ENCODE measurements at regions not wholly inside any gene's neighbourhood (a gene's known extent, or its start where the extent isn't known, plus 50 kb on each side); places are given as distances from the start of the nearest gene placed in this dataset.
"Not testable (repeated sequence)": the region's sequence is repeated elsewhere in the genome, so short reads cannot be mapped to it uniquely, and the experiment has no call there.

DNA sequence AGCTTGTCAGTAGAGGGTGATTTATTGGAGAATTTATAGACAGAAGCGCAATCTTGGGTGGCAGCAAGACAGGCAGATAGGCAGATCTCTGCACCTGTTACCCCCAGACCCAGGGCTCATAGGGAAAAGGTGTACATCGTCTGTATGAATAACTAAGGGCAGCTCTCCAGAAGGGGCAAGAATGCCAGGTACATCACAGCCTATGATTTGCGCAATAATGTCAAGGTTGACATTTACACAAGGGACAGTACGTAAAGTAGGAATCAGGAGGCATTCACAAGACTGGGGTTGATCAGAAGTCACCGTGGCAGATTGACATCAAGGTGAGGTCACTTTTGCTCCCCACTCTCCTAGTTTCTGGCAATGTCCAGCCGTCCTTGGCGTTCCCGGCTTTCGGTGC lies 524.1 kb downstream of the TRIML1 start:
- no peak for DNase-seq (ENCODE audit: low read depth)

DNA sequence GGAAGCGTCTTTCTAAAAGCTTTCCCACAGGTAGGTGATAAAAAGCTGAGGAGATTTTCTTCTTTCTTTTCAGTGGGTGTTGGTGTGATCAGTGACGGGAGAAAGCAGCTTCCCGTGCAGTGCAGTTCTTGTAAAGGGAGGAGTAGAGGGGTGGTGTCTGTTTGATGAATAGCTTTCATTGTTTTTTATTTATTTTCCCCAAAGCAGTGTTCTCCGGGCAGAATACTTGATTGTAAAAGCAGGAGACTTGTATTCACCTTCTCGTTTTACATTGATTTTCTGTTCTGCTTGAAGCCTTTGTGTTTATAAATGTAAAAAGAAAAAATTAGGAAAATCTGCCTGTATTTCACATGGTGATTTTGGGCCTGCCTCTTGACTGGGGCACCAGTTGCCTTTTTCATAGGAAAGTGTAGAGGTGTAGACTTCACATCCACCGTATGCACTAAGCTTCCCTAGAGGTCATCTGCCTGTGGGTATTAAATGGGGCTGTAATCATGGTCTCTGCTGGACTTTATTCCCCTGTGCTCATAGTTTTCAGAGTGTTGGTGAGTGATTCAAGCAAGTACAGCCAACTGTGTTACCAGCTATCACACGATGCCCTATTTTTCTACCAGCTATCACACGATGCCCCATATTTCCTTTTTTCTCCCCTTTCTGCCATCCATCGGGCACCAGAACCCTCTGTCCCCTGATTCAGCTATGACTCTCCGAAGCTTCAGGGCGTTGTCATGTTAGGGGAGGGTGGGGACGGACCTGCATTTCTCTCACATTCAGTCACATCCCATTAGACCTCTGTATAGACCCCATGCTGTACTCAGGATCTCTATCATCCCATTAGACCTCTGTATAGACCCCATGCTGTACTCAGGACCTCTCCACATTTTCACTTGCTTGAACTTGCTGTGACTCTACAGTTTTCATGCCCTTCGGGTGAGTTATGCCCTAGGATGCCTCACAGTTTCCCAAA lies 526.5 kb downstream of the TRIML1 start:
- DNase-seq (ENCODE audit: low read depth), result no peak

DNA sequence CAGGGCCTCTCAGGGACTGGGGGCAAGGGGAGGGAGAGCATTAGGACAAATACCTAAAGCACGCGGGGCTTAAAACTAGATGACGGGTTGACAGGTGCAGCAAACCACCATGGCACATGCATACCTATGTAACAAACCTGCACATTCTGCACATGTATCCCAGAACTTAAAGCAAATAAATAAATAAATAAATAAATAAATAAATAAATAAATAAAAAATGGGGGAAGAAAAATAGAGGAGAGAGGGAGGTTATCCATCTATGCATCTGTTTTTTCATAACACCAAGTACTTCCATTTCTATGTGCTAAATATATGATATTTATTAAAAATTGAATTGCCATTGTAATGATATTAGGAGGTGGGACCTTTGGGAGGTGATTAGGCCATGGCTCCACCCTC lies 539.5 kb downstream of the TRIML1 start:
- DNase-seq (ENCODE audit: low read depth), result not testable (repeated sequence)

DNA sequence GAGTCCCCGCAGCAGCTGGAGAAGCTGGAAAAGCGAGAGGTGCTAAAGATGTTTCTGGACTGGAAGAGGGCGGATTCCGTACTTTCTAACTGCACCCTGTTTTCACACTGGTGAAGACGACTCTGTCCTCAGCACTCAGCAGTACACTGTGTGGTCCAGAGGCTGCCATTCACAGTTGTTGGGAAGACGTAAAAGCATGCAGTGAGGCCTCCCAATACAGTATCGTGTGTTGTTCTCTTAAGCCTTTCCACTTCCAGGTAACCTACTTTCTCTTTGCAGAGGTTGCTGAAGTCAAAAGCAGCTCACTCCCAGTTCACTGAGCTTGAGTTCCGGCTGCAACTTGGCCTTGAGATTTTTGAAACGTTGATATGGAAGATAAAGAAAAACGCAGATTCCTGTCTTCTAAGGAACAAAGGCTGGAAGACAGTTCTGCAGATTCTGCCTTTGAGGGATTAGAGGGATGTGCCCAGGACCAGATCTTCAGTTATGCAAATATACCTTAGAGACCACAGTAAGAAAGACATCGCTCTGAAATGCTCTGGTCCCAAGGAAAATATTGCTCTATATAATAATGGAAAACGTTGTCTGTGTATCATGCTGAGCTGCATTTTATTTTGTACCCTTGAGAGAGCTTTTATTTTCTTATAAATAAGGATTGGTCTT lies 540.9 kb downstream of the TRIML1 start:
- no peak for DNase-seq (ENCODE audit: low read depth)

DNA sequence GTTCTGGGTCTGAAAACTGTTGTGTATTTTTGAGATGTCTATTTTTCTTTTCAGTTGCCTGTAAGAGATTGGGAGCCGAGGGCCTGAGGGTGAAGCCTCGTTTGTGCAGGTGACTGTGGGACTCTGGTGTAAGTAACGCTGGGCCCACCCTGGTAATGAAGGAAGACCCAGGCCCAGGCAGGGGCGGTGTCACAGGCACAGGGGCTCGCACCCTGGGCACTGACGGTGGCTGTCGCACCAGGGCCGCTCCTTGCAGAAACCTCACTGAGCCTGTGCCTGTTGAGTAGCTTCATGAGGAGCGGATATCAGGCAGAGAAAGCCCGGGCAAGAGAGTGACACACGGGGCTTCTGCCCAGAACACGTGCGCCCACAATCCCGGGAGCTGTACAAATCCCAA lies 541.4 kb downstream of the TRIML1 start:
- DNase-seq (ENCODE audit: low read depth), result no peak

DNA sequence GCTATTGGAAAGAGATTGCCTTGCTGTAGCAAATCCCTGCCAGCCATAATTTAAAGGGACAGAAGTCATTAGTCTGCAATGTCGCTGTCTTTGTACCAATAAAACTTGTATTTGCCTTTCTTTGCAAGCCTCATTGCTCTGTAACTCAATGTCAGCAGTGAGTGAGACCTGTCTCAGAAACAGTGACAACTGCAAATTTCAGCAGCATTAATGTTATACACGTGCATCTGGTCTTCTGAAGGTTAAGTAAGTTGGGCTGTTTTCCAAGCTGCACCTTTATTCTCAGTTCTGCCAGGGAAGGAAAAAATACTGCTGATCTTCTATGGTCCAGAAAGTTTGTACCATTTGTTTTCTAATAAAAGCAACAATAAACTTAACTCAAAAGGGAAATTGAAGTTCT lies 543.1 kb downstream of the TRIML1 start:
- no peak for DNase-seq (ENCODE audit: low read depth)

DNA sequence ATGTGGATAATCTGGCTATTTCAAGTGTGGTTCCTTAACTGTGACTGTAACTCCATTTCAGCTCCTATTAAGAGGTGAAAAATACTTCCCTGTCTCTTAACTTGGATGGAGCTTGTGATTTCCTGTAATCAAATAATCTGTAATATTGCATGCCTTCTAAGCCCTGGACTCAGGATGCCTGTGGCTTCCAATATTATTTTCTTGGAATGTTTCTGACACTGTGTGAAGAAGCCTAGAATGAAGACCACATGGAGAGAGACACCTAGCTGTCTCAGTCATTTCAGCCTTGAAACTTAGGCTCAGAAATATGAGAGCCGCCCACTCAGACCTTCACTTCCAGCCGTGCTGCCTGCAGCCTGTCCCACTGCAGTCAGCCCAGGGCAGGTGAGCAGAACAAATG lies 544.3 kb downstream of the TRIML1 start:
- DNase-seq (ENCODE audit: low read depth), result no peak

DNA sequence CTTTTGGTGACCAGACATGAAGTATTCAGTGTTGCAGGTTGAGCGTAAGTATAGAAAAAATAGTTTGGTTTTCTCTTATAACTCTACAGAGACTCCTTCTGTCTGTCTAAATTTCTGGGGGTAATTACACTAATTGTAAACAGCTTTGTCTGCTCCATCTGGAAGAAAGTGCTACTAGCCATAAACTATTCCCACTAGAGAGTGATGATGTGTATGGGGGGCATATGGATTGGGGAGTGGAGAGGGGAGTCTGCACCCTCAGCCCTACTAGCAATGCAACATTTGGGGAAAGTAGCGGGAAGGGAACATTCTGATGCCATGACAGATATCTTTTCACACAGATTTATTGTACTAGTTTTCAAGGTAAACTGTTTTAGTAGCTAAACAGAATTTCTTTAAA lies 549.7 kb downstream of the TRIML1 start:
- DNase-seq (ENCODE audit: low read depth), result no peak

DNA sequence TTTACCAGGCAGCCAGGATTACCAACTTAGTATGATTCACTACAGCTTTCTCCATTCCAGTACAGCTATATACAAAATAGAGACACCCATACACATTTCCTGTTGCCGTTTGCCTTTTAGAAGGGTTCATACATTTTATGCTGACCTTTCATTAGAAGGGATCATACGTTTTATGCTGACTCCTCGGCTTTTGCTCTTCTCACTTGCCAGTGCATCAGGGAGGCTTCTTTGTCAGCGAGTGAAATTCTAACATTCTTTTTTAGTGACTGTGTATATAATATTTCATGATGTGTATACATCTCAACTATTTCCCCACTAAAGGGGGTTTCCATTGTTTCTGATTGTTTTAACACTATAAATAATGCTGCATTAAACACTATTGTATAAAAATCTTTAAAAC lies 552.6 kb downstream of the TRIML1 start:
- no peak for DNase-seq (ENCODE audit: low read depth)

DNA sequence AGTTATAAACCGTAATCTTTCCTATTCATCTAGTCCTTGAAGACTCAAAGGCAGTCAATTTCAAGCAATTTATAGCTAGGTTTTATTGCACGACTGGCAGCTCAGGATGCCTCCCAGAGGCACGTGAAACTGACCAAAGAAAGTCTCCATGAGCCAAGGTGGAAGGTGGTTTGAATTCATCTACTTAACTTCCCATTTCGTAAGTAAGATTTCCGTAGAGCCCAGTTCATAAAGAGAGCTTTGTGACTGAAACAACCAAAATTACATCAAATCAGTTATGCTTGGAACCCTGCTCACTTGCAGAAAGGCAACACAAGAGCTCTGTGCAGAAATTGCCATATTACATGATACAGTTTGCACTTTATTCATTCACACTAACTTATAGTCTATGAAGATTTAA lies 556.0 kb downstream of the TRIML1 start:
- DNase-seq (ENCODE audit: low read depth), result no peak

DNA sequence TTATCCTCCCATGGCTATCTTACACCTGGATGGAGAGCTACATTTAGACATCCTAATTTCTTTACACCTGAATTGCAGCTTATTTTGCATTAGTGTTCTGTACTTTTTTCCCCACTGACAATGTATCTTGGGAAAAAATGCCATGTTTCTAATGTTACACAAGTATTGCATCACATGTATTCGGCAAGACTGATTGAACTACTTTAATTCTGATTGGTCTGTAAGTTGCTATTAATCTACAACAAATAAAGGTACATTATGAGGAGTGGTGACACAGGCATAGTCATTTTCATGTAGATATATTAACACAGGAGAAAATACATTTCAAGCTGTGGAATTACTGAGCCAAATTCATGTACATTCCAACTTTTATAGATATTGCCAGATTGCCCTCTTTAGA lies 558.0 kb downstream of the TRIML1 start:
- no peak for DNase-seq (ENCODE audit: low read depth)

DNA sequence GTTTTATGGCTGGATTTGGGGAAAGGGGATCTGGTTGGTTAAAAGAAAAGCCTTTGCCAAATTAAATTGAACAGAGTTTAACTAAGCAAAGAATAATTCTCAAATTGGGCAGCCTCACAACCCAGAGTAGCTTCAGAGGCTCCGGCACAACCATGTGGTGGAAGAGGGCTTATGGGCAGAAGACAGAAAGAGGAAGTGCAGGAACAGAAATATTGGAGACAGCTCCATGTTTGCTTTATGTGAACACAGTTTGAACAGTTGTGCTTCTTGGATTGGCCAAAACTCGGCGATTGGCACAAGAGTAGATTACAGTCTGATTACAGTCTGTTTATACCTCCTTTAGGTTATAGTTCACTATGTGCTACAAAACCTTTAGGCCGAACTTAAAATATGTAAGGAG lies 562.7 kb downstream of the TRIML1 start:
- no peak for DNase-seq (ENCODE audit: low read depth)

DNA sequence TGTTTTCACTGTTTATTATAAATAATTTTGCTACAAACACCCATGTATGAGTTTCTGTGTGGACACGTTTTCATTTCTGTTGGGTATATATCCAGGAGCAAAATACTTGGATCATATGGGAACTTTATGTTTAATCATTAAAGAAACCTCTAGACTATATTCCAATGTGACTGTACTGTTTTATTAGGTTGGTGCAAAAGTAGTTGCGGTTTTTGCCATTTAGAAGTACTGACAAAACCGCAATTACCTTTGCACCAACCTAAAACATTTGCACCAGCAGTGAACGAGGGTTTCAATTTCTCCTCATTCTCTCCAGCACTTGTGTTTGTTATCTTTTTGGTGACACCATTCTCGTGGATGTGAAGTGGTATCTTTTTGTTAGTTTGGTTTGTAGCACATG lies 565.0 kb downstream of the TRIML1 start:
- no peak for DNase-seq (ENCODE audit: low read depth)

DNA sequence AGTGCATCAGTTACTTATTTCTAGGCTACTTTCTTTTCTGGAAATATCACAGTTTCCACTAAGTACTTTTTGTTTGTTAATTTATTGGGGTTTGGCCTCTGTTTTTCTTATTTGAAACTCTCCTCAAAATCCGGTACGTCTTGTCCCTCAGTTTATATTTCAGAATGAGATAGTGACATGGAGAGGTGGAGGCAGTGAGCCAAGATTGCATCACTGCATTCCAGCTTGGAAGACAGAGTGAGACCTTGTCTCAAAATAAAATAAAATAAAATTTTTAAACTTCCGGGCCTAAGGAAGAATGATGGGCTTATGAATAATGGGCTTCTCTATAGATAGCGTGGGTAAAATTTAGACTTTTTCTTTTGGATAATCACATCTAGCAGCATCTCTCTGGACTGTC lies 567.8 kb downstream of the TRIML1 start:
- no peak for DNase-seq (ENCODE audit: low read depth)

DNA sequence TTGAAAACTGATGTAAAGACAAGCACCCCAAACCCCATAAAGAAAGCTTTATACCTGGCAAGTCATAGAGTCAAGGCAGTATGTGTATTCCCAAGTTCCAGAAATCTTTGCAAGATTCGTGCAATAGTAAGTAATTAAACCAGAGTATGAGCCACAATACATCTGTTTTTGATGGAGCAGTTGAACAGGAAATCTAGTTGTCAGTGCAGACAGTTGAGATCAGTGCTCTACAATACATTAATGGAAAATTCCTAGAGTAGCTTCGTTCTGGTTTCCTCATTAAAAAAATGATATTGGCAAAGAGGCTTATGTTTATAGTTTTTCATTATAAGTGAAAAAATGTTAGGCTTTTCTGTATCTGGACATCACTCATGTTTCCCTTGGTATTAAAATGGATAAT lies 575.3 kb downstream of the TRIML1 start:
- DNase-seq (ENCODE audit: low read depth), result peak; percentile 35

DNA sequence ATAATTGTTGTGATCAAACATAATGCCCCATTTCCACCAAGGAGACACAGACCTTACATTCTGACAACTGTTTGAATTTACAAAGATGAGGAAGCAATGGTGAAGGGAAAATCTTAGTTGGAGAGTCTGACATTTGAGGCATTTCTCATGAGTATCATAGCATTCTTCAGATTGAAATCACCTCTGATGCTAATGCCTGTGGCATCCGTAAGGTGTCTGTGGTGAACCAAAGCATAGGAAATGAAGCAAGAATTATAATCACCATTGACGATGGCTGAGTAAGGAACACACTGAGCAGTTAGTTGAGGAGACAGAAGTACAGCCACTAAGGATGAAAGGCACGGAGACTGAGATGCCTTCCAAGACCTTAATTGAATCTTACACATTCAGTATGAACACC lies 575.7 kb downstream of the TRIML1 start:
- peak; percentile 46 for DNase-seq (ENCODE audit: low read depth)

DNA sequence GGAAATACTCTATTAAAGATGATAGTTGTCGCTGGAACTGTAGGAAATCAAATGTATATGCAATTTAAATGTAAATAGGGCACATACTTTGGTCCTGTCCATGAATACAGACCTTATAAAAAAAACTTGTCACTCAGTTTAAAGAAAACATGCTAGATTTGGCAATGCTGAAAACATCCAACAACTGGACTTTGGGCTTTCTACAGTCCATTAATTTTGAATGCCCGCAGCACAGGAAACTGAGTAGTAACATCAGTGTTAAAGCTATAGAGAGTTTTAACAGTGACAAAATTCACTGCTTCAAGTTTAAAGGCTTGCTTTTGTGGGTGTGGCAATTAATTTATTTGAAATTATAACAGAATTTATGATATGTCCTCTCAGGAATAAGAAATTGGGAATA lies 578.4 kb downstream of the TRIML1 start:
- no peak for DNase-seq (ENCODE audit: low read depth)

DNA sequence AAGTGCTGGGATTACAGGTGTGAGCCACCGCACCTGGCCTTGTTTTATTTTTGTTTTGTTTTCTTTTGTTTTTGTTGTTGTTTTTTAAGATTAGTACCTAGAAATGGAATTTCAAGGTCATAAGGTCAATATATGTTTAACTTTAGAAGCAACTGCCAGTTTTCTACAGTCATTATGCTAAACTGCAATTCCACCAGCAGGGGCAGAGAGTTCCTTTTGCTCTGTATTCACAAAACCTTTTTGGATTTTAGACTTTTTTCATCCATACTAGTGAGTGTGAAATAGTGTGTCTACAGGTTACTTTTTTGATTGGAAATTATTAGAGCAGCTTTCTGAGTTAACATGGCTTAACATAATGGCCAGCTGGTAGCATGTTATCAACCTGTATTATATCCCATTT lies 580.6 kb downstream of the TRIML1 start:
- DNase-seq (ENCODE audit: low read depth), result no peak

DNA sequence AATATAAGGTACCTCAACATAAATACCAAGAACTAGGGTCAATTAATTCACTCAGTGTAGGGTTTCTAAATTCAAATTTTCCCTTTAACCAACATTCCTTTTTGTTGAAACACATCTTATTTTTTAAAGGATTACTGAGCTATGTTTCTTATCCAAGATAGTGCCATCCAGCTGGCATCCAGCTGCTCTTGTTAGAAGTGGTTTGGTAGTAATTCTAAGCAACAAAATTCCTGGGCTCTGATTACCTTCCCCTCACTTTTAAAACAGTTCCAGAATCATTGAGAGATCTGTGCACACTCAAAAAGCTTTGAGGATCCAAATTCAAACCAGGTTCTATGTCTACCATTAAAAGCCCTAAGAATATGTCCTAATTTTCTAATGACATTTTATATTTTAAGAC lies 583.7 kb downstream of the TRIML1 start:
- peak; percentile 7 for DNase-seq (ENCODE audit: low read depth)

DNA sequence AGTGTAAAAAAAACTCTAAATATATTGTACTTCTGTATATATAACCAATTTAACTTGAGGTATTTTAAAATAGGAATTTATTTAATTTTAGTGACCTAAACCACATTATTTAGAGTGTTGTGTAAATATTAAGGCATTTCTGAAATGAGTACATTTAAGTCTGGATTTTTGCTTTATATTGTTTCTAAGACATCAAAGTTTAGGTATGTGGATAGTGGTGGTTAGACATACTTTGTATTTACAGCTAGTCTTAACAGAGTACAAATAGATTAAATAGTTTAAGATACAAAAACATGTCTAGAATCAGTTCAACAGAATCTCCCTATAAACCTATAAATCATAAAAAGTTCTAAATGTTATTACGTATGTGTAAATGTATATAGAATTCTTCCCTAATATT lies 588.5 kb downstream of the TRIML1 start:
- no peak for DNase-seq (ENCODE audit: low read depth)

DNA sequence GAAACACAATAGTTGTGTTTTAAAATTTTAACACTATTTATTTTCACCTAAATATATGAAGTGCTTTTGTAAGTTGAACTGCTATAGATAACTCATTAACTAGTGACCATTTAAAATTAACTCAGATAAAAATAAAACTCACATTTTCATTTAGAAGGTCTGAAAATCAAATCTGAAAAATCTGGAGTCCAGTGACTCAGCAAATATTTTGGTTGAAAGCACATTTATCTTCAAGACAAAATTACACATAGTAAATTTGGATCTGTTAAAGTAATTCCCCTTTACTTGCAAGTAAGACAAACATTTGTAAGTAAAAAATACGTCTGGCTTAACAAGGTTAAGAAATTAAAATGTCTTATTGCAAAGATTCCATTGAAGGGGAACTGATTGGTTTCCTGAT lies 589.1 kb downstream of the TRIML1 start:
- no peak for DNase-seq (ENCODE audit: low read depth)

DNA sequence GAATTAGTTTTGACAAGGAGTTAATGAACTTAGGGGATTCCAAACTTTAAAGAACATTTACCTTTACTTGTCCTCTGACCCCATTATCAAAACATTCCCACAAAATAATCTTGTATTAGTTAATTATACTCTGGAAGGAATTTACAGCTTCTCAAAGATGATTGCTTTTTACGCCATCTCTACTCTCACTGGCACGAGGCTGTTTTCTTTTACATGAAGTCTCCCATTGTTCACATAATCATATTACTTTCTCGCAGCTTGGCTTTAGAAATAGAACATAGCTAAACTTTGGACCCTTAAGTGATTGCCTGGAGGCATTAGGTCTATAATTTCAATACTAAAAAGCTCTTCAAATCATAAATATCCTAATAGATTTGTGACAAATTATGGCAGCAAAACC lies 592.9 kb downstream of the TRIML1 start:
- no peak for DNase-seq (ENCODE audit: low read depth)

DNA sequence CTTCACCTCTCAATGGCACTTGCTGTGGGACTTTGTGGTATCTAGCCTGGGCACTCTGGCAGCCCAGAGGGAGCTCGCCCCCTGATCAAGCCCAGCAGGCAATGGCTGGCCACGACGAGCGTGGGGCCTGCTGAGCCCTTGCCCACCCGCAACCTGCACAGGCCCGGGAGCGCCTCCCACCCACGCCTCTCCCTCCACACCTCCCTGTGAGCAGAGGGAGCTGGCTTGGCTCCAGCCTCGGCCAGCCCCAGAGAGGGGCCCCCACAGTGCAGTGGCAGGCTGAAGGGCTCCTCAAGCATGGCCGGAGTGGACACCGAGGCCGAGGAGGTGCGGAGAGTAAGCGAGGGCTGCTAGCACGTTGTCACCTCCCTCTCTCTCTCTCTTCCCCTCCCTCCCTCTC lies 595.8 kb downstream of the TRIML1 start:
- DNase-seq (ENCODE audit: low read depth), result no peak
